Natural killer cell (primary cell): ENCODE measurements at regions not wholly inside any gene's neighbourhood (a gene's known extent, or its start where the extent isn't known, plus 50 kb on each side); places are given as distances from the start of the nearest gene placed in this dataset.
"Not testable (repeated sequence)": the region's sequence is repeated elsewhere in the genome, so short reads cannot be mapped to it uniquely, and the experiment has no call there.

Source experiments
- ATAC-seq, 3 donors: fragments of 150-1000 bp in 2 of 3; fragments of 200-7000 bp in 1 of 3; cut with Tn5 transposase; 1 replicate in 1 of 3; 2 replicates in 2 of 3; pipeline ENCODE4 v1.10.0; 2021; ENCODE audit warnings: mild to moderate bottlenecking in 2 of 3, moderate library complexity in 2 of 3
- DNase-seq, 2 donors: peaks; one replicate each; pipeline versions ENCODE4 v3.0.0 to v3.0.0-alpha.2; 2013 to 2021; ENCODE audit warnings: mixed read lengths in 1 of 2
- H3K27ac ChIP-seq: one replicate; pipeline ENCODE4 v1.5.1; 2013; ENCODE audit warnings: mild to moderate bottlenecking, low read length
- H3K27me3 ChIP-seq: one replicate; pipeline ENCODE4 v1.6.1; 2013; ENCODE audit warnings: low read length; ENCODE audit not compliant: control insufficient read depth, insufficient read depth
- H3K36me3 ChIP-seq: one replicate; pipeline ENCODE4 v1.6.1; 2013; ENCODE audit warnings: low read length; ENCODE audit not compliant: control insufficient read depth, insufficient read depth
- H3K4me1 ChIP-seq: one replicate; pipeline ENCODE4 v1.6.1; 2013; ENCODE audit warnings: low read length; ENCODE audit not compliant: control insufficient read depth, insufficient read depth
- H3K4me3 ChIP-seq: one replicate; pipeline ENCODE4 v1.5.1; 2013; ENCODE audit warnings: low read length
- H3K9me3 ChIP-seq: one replicate; pipeline ENCODE4 v1.6.1; 2013; ENCODE audit warnings: low read length; ENCODE audit not compliant: control insufficient read depth, insufficient read depth
- H3K27ac Mint-ChIP-seq, 2 donors: one replicate each; pipeline ENCODE4 v1.8.0; 2022; ENCODE audit warnings: mild to moderate bottlenecking in 2 of 2, mixed read lengths in 2 of 2, moderate library complexity in 1 of 2
- H3K27me3 Mint-ChIP-seq, 2 donors: one replicate each; pipeline ENCODE4 v1.8.0; 2022; ENCODE audit warnings: low read depth in 2 of 2, mixed read lengths in 2 of 2
- H3K36me3 Mint-ChIP-seq: one replicate; pipeline ENCODE4 v1.8.0; 2022; ENCODE audit warnings: mixed read lengths
- H3K4me1 Mint-ChIP-seq, 2 donors: one replicate each; pipeline ENCODE4 v1.8.0; 2022; ENCODE audit warnings: mixed read lengths in 2 of 2
- H3K4me3 Mint-ChIP-seq: one replicate; pipeline ENCODE4 v1.8.0; 2022; ENCODE audit warnings: mild to moderate bottlenecking, moderate library complexity, mixed read lengths
- H3K9me3 Mint-ChIP-seq, 2 donors: one replicate each; pipeline ENCODE4 v1.8.0; 2022; ENCODE audit warnings: mixed read lengths in 2 of 2
- WGBS: methylation state at CpG from one replicate; pipeline ENCODE4 v1.1.7; 2013; ENCODE audit warnings: missing lambda C conversion rate; ENCODE audit not compliant: insufficient coverage; 5-methylcytosine and 5-hydroxymethylcytosine counted together
- intact Hi-C: fragments of 100-400 bp; cut with micrococcal nuclease; formaldehyde crosslinking; loops from one replicate; pipeline ENCODE4 v1.14.2; 2022
- TF ChIP-seq, protein P1 (sequence below): fragments of 200-600 bp; IDR thresholded peaks from one replicate; pipeline ENCODE4 v1.8.0; 2022; ENCODE audit warnings: antibody characterized with exemption

DNA sequence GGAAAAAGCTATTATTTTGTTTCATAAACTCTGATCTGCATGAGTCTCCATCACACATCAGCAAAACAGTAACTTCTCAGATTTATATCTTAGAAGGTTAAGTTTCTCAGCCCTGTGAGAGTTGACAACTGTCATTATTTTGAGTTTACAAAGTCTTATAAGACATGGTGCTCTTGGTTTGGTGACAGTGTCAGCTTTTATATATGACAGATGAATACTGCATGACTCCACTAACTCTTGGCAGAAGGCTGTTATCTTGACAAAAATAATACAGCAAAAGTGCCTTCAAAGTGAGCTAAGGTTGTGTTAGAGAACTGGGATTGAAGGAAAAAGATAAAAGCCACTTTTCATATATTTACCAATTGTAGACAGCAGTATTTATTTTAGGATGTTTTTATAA lies 528.4 kb upstream of the SOX9 start:
- TF ChIP-seq, protein P1, sequence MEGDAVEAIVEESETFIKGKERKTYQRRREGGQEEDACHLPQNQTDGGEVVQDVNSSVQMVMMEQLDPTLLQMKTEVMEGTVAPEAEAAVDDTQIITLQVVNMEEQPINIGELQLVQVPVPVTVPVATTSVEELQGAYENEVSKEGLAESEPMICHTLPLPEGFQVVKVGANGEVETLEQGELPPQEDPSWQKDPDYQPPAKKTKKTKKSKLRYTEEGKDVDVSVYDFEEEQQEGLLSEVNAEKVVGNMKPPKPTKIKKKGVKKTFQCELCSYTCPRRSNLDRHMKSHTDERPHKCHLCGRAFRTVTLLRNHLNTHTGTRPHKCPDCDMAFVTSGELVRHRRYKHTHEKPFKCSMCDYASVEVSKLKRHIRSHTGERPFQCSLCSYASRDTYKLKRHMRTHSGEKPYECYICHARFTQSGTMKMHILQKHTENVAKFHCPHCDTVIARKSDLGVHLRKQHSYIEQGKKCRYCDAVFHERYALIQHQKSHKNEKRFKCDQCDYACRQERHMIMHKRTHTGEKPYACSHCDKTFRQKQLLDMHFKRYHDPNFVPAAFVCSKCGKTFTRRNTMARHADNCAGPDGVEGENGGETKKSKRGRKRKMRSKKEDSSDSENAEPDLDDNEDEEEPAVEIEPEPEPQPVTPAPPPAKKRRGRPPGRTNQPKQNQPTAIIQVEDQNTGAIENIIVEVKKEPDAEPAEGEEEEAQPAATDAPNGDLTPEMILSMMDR = no peak
- H3K4me3 ChIP-seq = no peak overlapping the region
- peaks cover 15 to 19% of the 10 kb centered on the region in 2 donors for H3K9me3 Mint-ChIP-seq
- no peaks in the 10 kb centered on the region for H3K4me1 ChIP-seq
- H3K36me3 Mint-ChIP-seq = no peaks in the 10 kb centered on the region
- no peaks in the 10 kb centered on the region for H3K4me1 Mint-ChIP-seq
- H3K27me3 Mint-ChIP-seq = no peaks in the 10 kb centered on the region
- no peaks in the 10 kb centered on the region for H3K9me3 ChIP-seq
- ATAC-seq = no peak
- H3K4me3 Mint-ChIP-seq = no peak overlapping the region
- H3K27ac ChIP-seq = no peak overlapping the region
- no peaks in the 10 kb centered on the region for H3K36me3 ChIP-seq
- intact Hi-C loops = no loop called here
- H3K27me3 ChIP-seq = no peaks in the 10 kb centered on the region
- DNase-seq = no peak
- H3K27ac Mint-ChIP-seq = no peak overlapping the region

DNA sequence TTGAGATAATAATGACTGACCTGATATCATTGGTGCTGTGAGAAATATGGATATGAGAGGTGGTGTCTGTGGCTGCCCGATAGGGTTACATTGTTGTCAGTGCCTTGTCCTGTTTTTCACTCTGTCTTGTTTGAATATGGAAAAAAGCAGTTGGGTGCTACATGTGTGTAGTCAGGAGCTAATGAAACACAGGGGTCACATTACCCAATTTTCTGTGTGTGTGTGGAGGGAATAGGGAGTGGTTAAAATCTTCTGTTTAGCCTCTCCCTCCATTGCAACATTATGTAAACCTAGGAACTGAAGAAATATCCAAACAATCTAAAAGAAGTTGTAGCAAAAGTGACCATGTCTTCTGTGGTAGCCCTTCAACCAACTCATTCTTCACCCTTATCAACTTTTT lies 527.7 kb upstream of the SOX9 start:
- no peak overlapping the region for H3K27ac ChIP-seq
- no peaks in the 10 kb centered on the region for H3K4me1 Mint-ChIP-seq
- no peaks in the 10 kb centered on the region for H3K27me3 ChIP-seq
- H3K27ac Mint-ChIP-seq = no peak overlapping the region
- H3K4me3 Mint-ChIP-seq = no peak overlapping the region
- no peaks in the 10 kb centered on the region for H3K27me3 Mint-ChIP-seq
- 82% methylated on average over 1 of the region's 1 CpG for WGBS
- H3K9me3 ChIP-seq = no peaks in the 10 kb centered on the region
- intact Hi-C loops = no loop called here
- no peaks in the 10 kb centered on the region for H3K4me1 ChIP-seq
- no peak for ATAC-seq
- no peak overlapping the region for H3K4me3 ChIP-seq
- H3K36me3 Mint-ChIP-seq = no peaks in the 10 kb centered on the region
- DNase-seq = no peak
- H3K9me3 Mint-ChIP-seq = peaks cover 12 to 16% of the 10 kb centered on the region in 2 donors
- no peaks in the 10 kb centered on the region for H3K36me3 ChIP-seq
- TF ChIP-seq, protein P1 = no peak

DNA sequence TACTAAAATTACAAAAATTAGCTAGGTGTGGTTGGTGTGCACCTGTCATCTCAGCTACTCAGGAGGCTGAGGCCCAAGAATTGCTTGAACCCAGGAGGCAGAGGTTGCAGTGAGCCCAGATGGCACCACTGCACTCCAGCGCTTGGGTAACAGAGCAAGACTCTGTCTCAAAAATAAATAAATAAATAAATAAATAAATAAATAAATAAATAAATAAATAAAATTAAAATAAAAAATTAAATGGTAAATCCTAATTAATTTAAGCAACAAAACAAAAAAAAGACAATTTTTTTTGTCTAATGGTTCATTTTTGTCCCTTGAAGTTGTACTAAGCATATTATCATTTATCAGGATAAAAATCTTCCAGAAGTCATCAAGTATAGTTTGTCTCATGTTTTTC lies 521.2 kb upstream of the SOX9 start:
- H3K4me3 ChIP-seq, H3K4me1 Mint-ChIP-seq, H3K27ac Mint-ChIP-seq, H3K4me3 Mint-ChIP-seq, H3K4me1 ChIP-seq, ATAC-seq, DNase-seq, H3K27me3 Mint-ChIP-seq, H3K9me3 ChIP-seq, H3K27ac ChIP-seq, H3K36me3 ChIP-seq, H3K27me3 ChIP-seq, H3K36me3 Mint-ChIP-seq, intact Hi-C loops: not testable (repeated sequence)
- H3K9me3 Mint-ChIP-seq = peaks cover 10% of the 10 kb centered on the region in 2 donors
- no CpG with 5 or more reads among the region's 1 CpG for WGBS

DNA sequence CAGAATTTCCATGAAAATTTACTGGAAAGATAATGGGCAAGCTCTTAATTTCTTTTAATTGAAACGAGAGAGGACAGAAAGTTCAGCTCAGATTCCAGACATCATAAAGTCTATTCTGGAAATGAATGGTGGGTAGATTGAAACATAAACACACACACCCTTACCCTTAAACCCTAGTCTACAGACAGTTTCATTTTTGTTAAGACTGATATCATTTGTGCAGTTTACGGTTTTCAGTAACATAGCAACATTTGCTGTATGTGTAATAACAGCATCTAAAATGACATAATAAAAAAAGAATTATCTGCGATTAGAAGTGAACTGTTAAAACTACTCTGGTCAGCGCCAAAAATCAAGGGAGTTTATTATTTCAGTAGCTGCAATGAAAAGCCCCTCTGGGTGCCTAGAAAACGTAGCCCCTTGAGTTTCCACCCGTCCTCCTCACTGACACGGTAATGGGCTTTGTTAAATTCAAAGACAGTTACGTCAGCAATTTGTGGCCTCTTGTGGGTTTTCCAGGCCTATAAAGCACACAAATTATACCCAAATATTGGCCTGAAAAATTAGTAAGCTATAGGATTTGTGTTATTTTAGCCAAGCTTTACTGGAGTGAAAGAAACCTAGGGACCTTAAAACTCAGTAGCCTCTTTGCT lies 520.6 kb upstream of the SOX9 start:
- no peaks in the 10 kb centered on the region for H3K27me3 Mint-ChIP-seq
- no peak overlapping the region for H3K27ac Mint-ChIP-seq
- Histone ChIP-seq H3K9me3 (no peaks in the 10 kb centered on the region), H3K4me3 (no peak overlapping the region), H3K27ac (no peak overlapping the region), H3K36me3 (no peaks in the 10 kb centered on the region), H3K27me3 (no peaks in the 10 kb centered on the region), H3K4me1 (no peaks in the 10 kb centered on the region)
- no peak overlapping the region for H3K4me3 Mint-ChIP-seq
- TF ChIP-seq, protein P1 = no peak
- no peak for ATAC-seq
- no peaks in the 10 kb centered on the region for H3K36me3 Mint-ChIP-seq
- 90% methylated on average over 6 of the region's 8 CpGs for WGBS
- intact Hi-C loops = no loop called here
- DNase-seq = no peak
- H3K4me1 Mint-ChIP-seq = no peaks in the 10 kb centered on the region
- peaks cover 9 to 10% of the 10 kb centered on the region in 2 donors for H3K9me3 Mint-ChIP-seq
